Calu3 (cell line): ENCODE measurements at regions not wholly inside any gene's neighbourhood (a gene's known extent, or its start where the extent isn't known, plus 50 kb on each side); places are given as distances from the start of the nearest gene placed in this dataset.
"Not testable (repeated sequence)": the region's sequence is repeated elsewhere in the genome, so short reads cannot be mapped to it uniquely, and the experiment has no call there.

Source experiments
- BruUV-seq: library from RNA; stranded (reverse); fragments of 400-500 nt; replicated peaks from 2 replicates; lab custom pipeline; 2021; lab: Mats Ljungman, UMichigan
- CTCF ChIA-PET: fragments of 300-600 bp; sonication (Branson Sonifier 250); formaldehyde crosslinking; loops from one replicate; lab custom pipeline; 2022; ENCODE audit warnings: antibody characterized with exemption; lab: Charles Lee
- DNase-seq: peaks from one replicate; pipeline ENCODE4 v3.0.0; 2022
- H3K27ac Mint-ChIP-seq: one replicate; pipeline ENCODE4 v1.8.0; 2022; ENCODE audit warnings: mixed read lengths; ENCODE audit not compliant: unreplicated experiment
- H3K27me3 Mint-ChIP-seq: one replicate; pipeline ENCODE4 v1.8.0; 2022; ENCODE audit warnings: mixed read lengths; ENCODE audit not compliant: unreplicated experiment
- H3K36me3 Mint-ChIP-seq: one replicate; pipeline ENCODE4 v1.8.0; 2022; ENCODE audit warnings: mild to moderate bottlenecking, moderate library complexity, mixed read lengths; ENCODE audit not compliant: insufficient read depth, unreplicated experiment
- H3K4me1 Mint-ChIP-seq: one replicate; pipeline ENCODE4 v1.8.0; 2022; ENCODE audit warnings: mild to moderate bottlenecking, low read depth, mixed read lengths; ENCODE audit not compliant: unreplicated experiment
- H3K4me3 Mint-ChIP-seq: one replicate; pipeline ENCODE4 v1.8.0; 2022; ENCODE audit warnings: mild to moderate bottlenecking, low read depth, moderate library complexity, mixed read lengths; ENCODE audit not compliant: unreplicated experiment
- H3K9me3 Mint-ChIP-seq: one replicate; pipeline ENCODE4 v1.8.0; 2022; ENCODE audit warnings: low read depth, mixed read lengths; ENCODE audit not compliant: unreplicated experiment
- CTCF ChIP-seq: fragments of 200-600 bp; IDR thresholded peaks from one replicate; pipeline ENCODE4 v1.8.0; 2022; ENCODE audit warnings: antibody characterized with exemption; ENCODE audit not compliant: unreplicated experiment
- intact Hi-C: fragments of 100-400 bp; cut with micrococcal nuclease; formaldehyde crosslinking; loops from one replicate; pipeline ENCODE4 v1.10.0; 2022; ENCODE audit not compliant: unreplicated experiment

DNA sequence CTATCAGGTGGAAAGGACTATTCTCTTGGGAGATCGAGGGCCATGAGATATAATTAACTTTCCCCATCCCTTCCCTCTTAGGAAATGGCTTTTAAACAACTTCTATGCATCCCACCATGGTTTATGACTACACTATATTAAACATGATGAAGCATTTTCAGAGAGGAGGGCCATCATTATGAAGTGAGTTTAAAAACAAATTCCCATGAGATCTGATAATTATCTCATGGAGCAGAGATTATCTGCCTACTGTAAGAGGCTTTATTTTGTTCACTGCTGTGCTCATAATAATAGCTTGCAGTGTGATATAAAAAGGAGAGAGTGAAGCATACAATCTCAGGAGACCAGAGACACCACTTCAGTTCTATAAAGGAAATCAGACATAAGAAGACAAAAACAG is 330.5 kb upstream of the ZFP42 start:
- no peaks in the 10 kb centered on the region for H3K4me1 Mint-ChIP-seq
- CTCF ChIA-PET: interaction anchor here (0.7 kb wide), 1 partner anchor 377 kb away, joined by 3 read pairs; no protein-coding TSS in a partner anchor
- no peak for TF ChIP-seq CTCF
- no peak overlapping the region for H3K4me3 Mint-ChIP-seq
- no peaks in the 10 kb centered on the region for H3K27me3 Mint-ChIP-seq
- intact Hi-C loops: no loop called here
- H3K36me3 Mint-ChIP-seq: no peaks in the 10 kb centered on the region
- no peak overlapping the region for H3K27ac Mint-ChIP-seq
- BruUV-seq: no TSS peak
- DNase-seq: no peak
- H3K9me3 Mint-ChIP-seq: peaks cover 3% of the 10 kb centered on the region

DNA sequence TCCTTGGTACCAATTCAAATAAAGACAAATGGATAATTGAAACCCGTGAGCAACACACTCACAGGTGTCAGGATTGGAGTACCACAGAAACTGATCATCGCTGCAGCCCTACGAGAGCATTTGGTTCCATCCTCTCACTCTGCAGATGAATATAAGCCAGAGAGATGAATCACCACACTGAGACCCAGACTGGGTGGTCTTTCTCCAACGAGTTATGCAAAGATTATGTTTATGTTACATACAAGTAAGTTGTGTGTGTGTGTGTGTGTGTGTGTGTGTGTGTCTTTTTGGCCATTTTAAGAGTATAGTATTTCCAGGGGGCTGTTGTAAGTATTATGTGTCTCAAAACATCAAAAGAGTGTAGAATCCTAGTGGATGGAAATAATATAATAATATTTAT is 329.5 kb upstream of the ZFP42 start:
- Mint-ChIP-seq H3K27ac (no peak overlapping the region), H3K27me3 (no peaks in the 10 kb centered on the region), H3K9me3 (peaks cover 3% of the 10 kb centered on the region), H3K4me1 (no peaks in the 10 kb centered on the region), H3K4me3 (no peak overlapping the region), H3K36me3 (no peaks in the 10 kb centered on the region)
- intact Hi-C loops: no loop called here
- no peak for TF ChIP-seq CTCF
- no peak for DNase-seq
- BruUV-seq: no TSS peak
- CTCF ChIA-PET: interaction anchor here (0.7 kb wide), 1 partner anchor 378 kb away, joined by 3 read pairs; no protein-coding TSS in a partner anchor

DNA sequence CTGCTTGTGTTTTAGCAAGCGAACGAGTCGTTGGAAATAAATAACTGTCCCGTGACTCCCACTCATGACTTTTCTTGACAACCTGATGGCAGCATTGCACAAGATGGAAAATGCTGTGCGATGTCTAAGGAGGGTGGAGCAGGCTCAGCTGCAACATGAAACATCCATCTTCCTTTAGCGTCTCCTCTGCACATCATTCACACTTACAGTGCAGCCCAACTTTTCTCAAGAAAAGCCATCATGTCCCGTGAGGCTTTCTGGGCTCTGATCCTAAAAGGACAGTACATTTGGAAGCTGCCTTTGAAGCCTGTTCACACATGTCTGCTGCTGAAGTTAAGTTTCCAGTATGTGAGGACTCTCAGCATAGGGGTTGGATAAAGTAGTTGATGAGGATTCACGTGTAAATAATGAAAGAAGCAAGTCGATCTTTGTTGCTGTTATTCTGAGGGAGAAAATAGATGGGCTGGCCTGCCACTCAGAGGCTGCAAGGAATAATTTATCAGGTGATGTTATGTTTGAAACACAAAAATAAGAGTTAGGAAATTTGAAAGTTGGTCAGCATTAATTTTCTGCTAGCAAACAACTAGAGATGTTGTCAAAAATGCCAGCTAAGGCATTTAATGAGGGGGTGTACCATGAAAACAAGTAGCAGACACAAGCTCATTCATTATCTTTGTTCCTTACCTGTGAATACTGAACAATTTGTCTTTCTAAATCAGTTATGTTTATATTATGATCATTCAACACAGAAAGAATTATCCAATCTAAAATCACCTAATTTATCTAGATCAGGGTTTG is 328.7 kb upstream of the ZFP42 start:
- H3K4me3 Mint-ChIP-seq: no peak overlapping the region
- no peak for TF ChIP-seq CTCF
- no peaks in the 10 kb centered on the region for H3K27me3 Mint-ChIP-seq
- no TSS peak for BruUV-seq
- intact Hi-C loops: no loop called here
- H3K36me3 Mint-ChIP-seq: no peaks in the 10 kb centered on the region
- no peak overlapping the region for H3K27ac Mint-ChIP-seq
- no peaks in the 10 kb centered on the region for H3K4me1 Mint-ChIP-seq
- no peak for DNase-seq
- CTCF ChIA-PET: interaction anchor here (0.6 kb wide), 1 partner anchor 443 kb away, joined by 4 read pairs; no protein-coding TSS in a partner anchor
- peaks cover 3% of the 10 kb centered on the region for H3K9me3 Mint-ChIP-seq

DNA sequence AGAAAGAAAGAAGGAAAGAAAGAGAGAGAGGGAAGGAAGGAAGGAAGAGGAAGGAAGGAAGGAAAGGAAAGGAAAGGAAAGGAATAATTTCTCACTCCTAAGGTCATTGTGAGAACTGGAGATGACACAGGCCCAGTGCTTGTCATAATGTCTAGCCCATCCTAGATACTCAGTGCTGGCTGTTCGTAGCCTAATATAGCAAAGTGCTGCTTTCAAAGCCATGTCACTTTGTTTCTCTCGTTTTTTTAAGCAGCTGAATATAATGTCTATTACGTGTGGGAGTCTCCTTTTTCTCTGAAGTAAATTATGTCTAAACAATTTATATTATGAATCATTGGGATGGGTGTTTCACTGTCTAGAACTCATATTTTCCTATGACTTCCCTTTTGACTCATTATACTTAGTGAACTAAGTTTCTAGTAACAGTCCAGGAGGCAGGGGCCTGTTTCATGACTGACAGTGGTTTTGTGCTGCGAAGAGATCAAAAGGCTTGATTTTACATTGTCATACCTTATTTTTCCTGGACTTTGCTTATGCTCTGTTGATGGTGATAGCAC is 327.0 kb upstream of the ZFP42 start:
- Mint-ChIP-seq H3K4me1 (no peaks in the 10 kb centered on the region), H3K36me3 (no peaks in the 10 kb centered on the region), H3K27ac (no peak overlapping the region), H3K27me3 (no peaks in the 10 kb centered on the region), H3K9me3 (no peaks in the 10 kb centered on the region), H3K4me3 (no peak overlapping the region)
- CTCF ChIA-PET: interaction anchor here (0.6 to 0.7 kb wide), 3 partner anchors 21 to 768 kb away, joined by 3 to 9 read pairs (median 7); no protein-coding TSS in a partner anchor
- no peak for DNase-seq
- intact Hi-C loops: no loop called here
- no TSS peak for BruUV-seq
- no peak for TF ChIP-seq CTCF

- intact Hi-C loops, BruUV-seq, H3K4me1 Mint-ChIP-seq, CTCF ChIA-PET, H3K27ac Mint-ChIP-seq, H3K36me3 Mint-ChIP-seq, H3K9me3 Mint-ChIP-seq, DNase-seq, H3K4me3 Mint-ChIP-seq, H3K27me3 Mint-ChIP-seq: not testable (repeated sequence)
These were observed 324.1 kb upstream of the ZFP42 start for GRCh38 chr4:187671521-187671920.

- H3K36me3 Mint-ChIP-seq, H3K4me1 Mint-ChIP-seq, CTCF ChIA-PET, intact Hi-C loops, H3K27ac Mint-ChIP-seq, H3K9me3 Mint-ChIP-seq, DNase-seq, H3K27me3 Mint-ChIP-seq, H3K4me3 Mint-ChIP-seq, BruUV-seq: not testable (repeated sequence)
These were observed 323.6 kb upstream of the ZFP42 start for GRCh38 chr4:187671958-187672357.
